HG03575 (cell line): ENCODE measurements at regions not wholly inside any gene's neighbourhood (a gene's known extent, or its start where the extent isn't known, plus 50 kb on each side); places are given as distances from the start of the nearest gene placed in this dataset.

Experiments used
- ATAC-seq: cut with Tn5 transposase; IDR thresholded peaks from one replicate; pipeline ENCODE4 v1.9.1; 2021; ENCODE audit not compliant: unreplicated experiment, insufficient number of reproducible peaks, low FRiP score; ENCODE audit errors: extremely low read depth

DNA sequence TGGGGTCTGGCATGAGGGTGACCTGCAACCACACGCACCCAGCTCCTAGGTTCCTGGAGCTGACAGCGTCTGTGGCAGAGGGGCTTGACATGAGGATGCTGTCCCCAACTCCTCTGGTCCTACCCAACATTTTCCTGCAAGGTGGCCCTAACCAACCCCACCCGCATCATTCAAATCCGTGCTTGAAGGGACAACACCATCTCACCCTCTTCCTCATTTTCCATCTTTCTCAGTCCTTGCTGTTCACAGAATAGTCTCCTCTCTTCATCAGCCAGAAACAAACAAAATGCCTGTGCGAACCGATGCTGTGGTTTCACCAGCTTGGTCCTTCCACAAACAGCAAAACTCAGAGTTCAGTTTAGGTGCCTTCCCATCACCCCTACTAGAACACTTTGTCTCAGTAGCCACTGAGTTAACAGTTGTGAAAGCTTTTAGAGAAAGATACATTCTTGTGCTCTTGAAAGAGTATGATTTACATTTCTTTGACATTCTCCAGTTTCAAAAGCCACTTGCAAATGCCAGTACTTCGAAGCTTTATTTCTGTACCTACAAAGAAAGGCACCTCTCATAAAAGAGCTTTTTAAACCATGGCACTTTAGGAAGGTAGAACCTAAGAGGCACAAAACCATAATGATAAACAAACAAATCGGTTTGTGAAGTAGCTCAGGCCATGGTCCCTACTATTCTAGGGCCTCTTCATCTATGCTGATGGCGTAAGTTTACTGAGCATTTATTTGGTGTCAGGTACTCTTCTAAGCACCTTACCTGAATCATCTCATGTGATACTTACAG is 360.1 kb downstream of the SHQ1 start:
- ATAC-seq = no peak

DNA sequence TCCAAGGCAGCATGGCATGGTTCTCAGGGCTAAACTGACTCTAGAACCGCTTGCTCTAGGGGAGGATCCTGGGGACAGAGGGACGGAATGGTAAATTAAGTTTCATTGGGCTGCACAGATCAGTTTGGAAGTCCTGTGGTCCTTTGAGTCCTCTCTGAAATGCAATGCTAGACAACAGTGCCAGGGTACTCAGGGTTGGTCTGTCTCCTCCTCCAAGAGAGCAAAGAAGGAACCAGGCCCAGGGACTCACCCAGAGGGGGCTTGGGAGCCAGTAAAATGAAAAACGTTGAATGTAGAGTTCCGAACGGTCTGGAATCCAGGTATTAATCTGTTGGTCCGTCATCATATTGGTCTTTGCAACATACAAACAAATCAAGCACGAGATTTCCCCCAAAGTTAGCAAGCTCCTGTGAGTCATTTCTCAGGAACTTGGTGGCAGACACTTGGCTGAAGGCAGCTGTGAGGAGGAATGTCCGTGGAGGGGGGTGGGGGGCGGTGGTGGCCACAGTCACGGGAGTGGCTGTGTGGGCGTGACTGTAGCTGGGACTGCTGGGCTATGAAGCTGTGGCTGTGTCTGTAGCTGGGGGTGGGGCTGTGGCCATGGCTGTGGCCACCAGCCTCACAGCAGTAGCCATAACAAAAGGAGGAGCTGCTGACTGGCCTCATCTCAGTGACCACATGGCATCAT is 361.0 kb downstream of the SHQ1 start:
- no peak for ATAC-seq

DNA sequence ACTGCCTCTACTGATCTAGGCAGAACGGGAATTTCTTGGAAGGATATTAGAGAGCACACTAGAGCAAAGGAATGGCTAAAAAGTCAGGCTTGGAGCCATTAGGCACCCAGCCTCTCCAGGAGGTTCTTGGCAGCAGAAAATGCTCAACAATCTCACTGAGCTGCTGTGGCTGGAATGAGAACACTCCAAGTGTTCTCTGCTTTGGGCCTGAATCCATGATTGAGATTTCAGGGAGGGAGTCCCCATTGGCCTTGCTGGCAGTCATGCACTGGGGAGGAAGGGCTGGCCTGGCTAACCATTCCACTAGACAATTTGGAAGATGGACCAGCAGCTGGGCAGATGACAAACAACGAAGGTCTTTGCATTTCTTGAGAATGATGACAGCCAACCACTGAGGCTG is 362.6 kb downstream of the SHQ1 start:
- ATAC-seq = no peak

DNA sequence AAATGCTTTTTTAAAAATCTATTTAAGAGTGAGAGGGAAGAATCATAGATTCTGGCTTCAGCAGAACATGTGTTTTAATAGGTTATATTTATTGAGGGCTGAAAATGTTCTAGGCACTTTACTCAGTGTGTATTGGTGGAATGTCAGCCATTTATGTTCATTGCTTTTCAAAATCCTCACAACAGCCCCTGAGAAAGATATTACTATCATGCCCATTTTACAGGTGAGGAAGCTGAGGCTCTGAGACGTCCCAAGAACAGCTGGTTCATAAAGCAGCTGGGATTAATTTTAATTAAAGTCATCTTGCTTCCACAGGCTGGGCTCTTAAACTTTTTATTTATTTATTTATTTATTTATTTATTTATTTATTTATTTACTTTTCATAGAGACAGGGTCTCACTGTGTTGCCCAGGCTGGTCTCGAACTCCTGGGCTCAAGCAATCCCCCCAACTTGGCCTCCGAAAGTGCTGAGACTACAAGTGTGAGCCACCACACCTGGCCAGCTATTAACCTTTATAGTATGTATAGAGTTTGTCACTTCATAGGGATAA is 364.6 kb downstream of the SHQ1 start:
- ATAC-seq = no peak

DNA sequence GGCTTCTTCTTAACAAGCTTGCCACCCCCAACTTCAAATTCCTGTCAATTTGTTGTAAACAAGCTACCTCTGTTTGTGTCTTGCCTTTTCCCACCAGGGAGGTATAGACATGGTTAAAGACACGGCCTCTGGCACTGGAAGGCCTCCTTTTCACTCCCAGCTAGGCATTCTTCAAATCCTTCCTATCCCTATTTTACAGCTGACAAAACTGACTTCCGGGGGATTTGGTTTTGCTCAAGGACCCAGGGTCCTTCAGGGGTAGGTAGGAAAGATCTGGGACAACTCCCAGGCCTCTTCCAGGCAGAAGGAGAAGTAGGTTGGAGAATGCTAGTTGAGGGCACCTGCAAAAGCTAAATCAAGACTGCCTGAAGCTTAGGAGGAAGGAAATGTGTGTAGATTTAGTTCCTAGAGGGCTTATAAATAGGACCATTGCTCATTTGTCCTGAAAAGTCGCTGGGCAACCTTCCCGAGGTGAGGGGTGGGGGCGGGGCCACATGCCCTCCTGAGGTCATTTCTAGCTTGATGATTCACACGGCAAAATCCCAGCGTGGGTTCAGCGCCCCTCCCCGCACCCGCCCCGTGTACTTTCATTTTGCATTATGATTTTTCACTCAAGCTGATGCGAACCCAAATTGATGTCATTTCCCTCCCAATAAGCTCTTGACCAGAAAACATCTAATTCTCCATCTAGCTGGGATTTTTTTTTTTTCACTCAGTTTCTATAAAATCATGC is 365.5 kb downstream of the SHQ1 start:
- no peak for ATAC-seq

DNA sequence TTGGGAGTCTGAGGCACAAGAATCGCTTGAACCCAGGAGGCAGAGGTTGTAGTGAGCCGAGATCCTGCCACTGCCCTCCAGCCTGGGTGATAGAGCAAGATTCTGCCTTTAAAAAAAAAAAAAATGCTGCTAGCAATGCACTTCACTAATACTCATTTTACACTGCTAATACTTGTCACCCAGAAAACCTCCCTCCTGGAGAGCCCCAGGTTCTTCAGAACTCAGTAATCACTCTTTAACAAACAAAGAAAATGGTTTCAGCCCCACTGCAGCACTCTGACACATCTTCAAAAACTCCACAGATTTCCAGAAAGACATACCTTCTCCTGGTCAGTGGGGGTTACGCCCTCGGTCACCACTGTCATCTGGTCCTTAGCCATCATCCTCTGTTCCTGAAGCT is 366.7 kb downstream of the SHQ1 start:
- no peak for ATAC-seq

DNA sequence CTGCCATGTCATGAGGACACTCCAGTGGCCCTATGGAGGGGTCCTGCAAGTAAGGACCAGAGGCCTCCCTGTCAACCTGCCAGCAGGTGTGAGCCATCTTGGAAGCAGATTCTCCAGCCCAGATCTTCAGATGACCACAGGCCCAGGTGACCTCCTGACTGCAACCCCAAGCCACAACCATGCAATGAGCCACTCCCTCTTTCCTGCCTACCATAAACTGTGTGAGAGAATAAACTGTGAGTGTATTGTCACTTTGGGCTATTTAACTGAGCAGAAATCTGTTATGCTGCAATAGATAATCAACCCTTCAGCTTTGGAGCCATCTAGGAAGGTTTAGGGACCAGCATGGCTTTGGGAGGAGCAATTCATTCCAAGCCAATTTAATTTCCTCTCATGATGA is 367.9 kb downstream of the SHQ1 start:
- ATAC-seq = no peak

DNA sequence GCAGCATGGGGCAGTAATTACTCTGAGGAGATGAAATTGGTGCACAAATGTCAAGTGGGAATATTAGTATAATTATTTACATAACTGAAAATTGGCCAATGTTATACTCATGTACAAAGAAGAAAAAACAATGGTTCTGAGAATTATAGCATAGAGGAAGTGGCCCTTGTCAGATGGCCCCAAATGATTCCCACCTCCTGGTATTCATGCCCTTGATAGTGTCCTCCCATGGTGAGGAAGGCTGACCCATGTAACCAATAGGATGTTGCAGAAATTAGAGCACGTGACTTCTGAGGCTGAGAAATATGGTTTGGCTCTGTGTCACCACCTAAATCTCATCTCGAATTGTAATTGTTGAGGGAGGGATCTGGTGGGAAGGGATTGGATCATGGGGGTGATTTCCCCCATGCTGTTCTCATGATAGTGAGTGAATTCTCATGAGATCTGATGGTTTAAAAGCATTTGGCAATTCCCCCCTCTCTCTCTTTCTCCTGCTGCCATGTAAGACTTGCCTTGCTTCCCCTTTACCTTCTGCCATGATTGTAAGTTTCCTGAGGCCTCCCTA is 368.5 kb downstream of the SHQ1 start:
- ATAC-seq = no peak

DNA sequence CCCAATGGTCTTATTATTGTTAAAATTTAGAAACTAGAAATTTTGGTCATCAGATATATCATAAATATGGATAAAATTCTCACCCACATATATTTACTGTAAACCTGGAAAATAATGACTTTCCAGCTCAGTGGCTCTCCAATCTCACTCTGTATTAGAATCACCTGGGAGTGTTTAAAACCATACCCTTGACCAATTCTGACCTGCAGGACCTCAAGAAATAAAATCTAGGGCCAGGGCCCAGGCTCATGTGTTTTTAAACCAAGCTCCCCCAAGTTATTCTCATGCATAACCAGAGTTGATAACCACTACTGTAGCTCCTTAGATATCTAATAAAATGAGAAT is 372.1 kb downstream of the SHQ1 start:
- no peak for ATAC-seq

DNA sequence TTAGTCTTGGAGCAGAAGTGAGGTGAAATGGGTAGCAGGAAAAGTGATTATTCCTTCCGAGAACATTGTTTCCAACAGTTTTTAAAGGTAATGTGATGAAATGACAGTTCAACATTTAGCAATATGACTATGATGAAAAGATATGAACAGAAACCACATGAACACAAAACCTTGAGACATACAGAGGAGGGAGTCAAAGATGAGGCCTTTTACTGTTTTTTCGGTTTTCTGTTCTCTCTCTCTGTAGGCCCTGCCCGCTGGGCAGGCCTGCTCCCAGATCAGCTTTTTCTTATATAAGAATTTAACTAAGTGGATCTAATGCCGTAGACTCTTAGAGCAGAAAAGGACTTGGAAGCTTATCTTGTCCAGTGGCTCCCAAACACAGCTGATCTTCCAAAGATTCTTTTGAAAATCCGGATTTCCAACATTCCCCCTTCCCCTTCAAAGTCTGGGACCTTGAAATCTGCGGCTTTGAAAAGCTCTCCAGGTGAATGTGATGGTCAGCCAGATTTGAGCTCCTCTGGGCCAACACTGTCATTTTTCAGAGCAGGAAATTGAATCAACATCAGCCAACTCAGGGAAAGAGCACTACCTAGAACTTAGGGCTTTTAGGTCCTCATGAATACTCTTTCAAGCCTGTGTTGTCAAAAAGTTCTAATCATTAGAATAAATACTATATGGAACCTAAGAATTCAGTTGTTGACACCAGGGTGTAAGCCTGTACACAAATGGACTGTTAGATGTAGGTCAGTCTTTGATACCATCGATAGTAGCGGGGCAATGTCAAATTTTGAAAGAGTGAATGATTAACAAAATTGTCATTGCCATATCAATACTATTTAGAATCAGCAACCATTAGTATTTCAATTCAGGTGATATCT is 372.7 kb downstream of the SHQ1 start:
- no peak for ATAC-seq

DNA sequence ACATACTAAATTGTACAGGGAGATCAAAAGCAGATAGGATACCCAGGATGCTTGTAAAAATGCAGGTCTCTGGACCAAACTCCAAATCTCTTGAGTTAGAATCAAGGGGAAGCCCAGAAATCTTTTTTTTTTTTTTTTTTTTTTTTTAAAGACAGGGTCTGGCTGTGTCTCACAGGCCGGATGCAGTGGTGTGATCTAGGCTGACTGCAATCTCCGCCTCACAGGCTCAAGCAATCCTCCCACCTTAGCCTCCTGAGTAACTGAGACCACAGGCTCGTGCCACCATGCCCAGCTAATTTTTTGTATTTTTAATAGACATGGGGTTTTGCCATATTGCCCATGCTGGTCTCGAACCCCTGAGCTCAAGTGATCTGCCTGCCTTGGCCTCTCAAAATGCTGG is 373.5 kb downstream of the SHQ1 start:
- no peak for ATAC-seq

DNA sequence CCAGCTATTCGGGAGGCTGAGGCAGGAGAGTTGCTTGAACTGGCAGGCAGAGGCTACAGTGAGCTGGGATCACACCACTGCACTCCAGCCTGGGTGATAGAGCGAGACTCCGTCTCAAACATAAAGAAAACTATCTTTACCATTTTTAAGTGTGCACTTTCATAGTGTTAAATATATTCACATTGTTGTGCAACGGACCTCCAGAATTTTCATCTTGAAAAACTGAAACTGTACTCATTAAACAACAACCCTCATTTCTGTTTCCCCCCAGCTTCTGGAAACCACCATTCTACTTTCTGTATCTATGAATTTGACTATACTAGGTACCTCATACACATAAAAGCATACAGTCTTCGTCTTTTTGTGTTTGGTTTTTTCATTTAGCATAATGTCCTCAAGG is 375.1 kb downstream of the SHQ1 start:
- ATAC-seq = no peak

DNA sequence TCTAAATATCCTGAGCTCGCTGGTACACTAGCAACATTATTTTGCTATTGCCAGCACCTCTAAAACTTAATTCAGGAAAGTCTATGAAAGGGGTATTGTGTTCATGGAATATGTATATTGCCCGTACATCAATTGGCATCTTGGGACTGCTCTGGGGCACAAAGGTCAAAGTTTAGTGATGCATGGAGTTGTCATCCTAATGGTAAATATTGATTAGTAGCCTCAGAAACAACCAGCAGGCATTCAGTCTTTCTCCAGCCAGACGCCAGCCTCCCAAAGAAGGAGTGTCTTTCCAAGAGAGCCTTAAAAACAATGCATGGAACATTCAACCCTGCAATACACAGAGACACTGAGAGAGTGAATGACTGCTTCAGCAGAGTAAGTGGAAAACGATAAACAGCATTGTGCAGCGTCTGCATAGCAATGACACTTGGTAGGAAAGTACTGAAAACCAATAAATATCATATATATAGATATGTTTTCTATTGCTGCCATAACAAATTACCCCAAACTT is 377.3 kb downstream of the SHQ1 start:
- ATAC-seq = no peak

DNA sequence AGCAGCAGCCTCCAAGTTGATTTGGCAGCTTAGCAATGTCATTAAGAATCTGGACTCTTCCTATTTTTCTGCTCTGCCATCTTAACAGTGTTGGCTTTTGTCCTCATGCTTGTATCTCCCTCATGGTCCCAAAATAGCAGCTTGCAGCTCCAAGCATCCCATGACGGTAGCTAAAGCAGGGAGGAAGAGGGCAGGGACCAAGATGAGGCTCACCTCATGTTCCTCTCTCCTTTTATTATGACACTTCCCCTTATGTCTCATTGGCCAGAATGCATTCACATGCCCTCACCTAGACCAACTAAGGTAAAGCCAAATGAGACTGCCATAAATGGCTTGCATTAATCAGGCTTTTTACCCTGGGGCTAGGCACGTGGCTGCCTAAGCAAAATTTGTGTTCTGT is 382.4 kb downstream of the SHQ1 start:
- ATAC-seq = no peak

DNA sequence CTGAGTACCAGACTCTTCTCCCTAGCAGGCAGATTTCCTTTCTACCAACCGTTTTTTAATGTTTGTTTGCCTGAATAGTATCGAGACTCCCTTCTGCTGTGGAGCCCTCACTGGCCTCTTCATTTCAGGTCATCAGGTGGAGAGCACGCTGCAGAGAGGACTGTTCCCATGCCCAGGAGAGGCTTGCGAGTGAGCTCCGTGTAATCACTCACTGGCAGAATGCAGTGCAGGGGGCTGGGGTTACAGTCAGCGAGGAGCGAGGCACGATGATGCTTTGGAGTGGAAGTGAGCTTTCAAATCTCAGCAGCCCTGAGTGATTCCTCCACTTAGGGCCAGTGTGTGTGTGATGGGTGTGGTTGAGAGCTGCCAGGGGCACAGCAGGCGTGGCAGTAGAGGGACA is 385.2 kb downstream of the SHQ1 start:
- no peak for ATAC-seq

DNA sequence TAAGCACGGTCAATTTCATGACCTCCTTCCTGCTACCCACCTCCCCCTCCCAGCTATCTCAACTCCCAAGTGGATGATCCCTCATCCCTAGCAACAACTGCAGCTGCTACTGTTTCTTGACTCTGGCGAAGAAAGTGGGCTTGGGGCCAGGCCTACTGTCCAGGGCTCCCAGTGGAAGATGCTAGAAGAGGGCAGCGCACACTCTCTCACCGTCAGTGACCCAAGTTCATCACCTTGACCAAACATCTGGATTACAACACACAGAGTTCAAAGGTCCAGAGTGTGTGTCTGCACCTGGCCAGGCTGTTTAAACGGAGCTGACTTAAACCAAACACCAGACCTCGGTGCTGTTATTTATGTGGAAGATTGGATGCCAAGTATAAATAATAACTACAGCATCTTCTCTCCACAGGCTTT is 385.6 kb downstream of the SHQ1 start:
- ATAC-seq = no peak

DNA sequence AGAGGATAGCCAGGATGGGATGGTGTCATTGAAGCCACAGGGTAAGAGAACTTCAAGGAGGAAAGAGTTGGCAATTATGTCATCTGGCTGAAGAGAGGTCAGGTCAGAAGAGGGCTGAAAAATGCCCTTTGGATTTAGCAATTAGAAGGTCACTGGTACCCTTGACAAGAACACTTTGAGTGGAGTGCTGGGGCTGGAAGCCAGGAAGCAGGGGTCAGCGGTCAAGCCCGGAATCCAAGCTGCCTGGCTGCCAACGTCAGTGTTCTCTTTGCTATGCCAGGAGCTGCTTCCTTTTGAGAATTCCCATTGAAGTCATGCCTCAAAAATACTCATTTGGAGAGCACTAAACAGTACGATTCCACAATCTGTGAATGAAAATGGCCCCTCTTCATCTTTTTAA is 386.5 kb downstream of the SHQ1 start:
- no peak for ATAC-seq
